GM13976 (cell line): ENCODE measurements at regions not wholly inside any gene's neighbourhood (a gene's known extent, or its start where the extent isn't known, plus 50 kb on each side); places are given as distances from the start of the nearest gene placed in this dataset.

Source experiments
- DNase-seq: peaks from one replicate; pipeline ENCODE4 v3.0.0; 2012; ENCODE audit warnings: low spot score
- CTCF ChIP-seq: IDR thresholded peaks from 2 replicates; pipeline ENCODE4 v1.5.1; 2012; ENCODE audit warnings: borderline replicate concordance, mild to moderate bottlenecking; ENCODE audit not compliant: insufficient read depth; ENCODE audit errors: extremely low read depth, missing control alignments, control extremely low read depth
- in situ Hi-C: fragments of 300-500 bp; cut with MboI; formaldehyde crosslinking; loops from one replicate; pipeline ENCODE4 v1.12.0; 2022; ENCODE audit warnings: low sequenced_read_pairs, mixed read lengths, inconsistent platforms; ENCODE audit not compliant: unreplicated experiment

GRCh38 chr17:56700919-56701420 lies 107.5 kb downstream of the NOG start:
- TF ChIP-seq CTCF, result no peak
- in situ Hi-C loops, result no loop called here

GRCh38 chr17:56707312-56708219 lies 114.1 kb downstream of the NOG start:
- in situ Hi-C loops, result no loop called here
- DNase-seq, result no peak
- TF ChIP-seq CTCF, result no peak

More at GRCh38 chr17:56700919-56701420, 107.5 kb downstream of the NOG start:
- DNase-seq, result no peak

GRCh38 chr17:56708220-56708558 lies 114.7 kb downstream of the NOG start:
- in situ Hi-C loops, result no loop called here
- DNase-seq, result no peak
- no peak for TF ChIP-seq CTCF

- in situ Hi-C loops, result no loop called here
- DNase-seq, result no peak
- TF ChIP-seq CTCF, result no peak
Measured at GRCh38 chr17:56708670-56709410, 115.3 kb downstream of the NOG start.

GRCh38 chr17:56710986-56711385 lies 117.5 kb downstream of the NOG start:
- DNase-seq, result no peak
- no peak for TF ChIP-seq CTCF
- in situ Hi-C loops, result no loop called here

GRCh38 chr17:56715613-56716357 lies 117.9 kb downstream of the C17orf67 start:
- TF ChIP-seq CTCF, result peak; percentile 75
- in situ Hi-C loops, result no loop called here
- DNase-seq, result peak; percentile 77
